WERI-Rb-1 (cell line): ENCODE measurements at regions not wholly inside any gene's neighbourhood (a gene's known extent, or its start where the extent isn't known, plus 50 kb on each side); places are given as distances from the start of the nearest gene placed in this dataset.

Experiments used
- DNase-seq: peaks from one replicate; pipeline ENCODE4 v3.0.0-alpha.2; 2020
- H3K27ac ChIP-seq: fragments of 250-450 bp; sonication (Bioruptor Pico); 2 replicates; pipeline ENCODE4 v1.5.1; 2020; ENCODE audit warnings: mild to moderate bottlenecking, moderate library complexity
- H3K27me3 ChIP-seq: fragments of 250-450 bp; sonication (Bioruptor Pico); 2 replicates; pipeline ENCODE4 v1.5.1; 2021; ENCODE audit warnings: mild to moderate bottlenecking, low read depth, moderate library complexity; ENCODE audit not compliant: insufficient read depth, severe bottlenecking
- H3K36me3 ChIP-seq: fragments of 250-450 bp; sonication (Bioruptor Pico); 2 replicates; pipeline ENCODE4 v1.5.1; 2020; ENCODE audit warnings: mild to moderate bottlenecking, moderate library complexity
- H3K4me3 ChIP-seq: 2 replicates; pipeline ENCODE4 v1.5.1; 2011; ENCODE audit warnings: low read depth, mild to moderate bottlenecking, control low read depth, low read length
- H3K9me3 ChIP-seq: fragments of 250-450 bp; sonication (Bioruptor Pico); 2 replicates; pipeline ENCODE4 v1.5.1; 2021; ENCODE audit warnings: mild to moderate bottlenecking, moderate library complexity; ENCODE audit not compliant: severe bottlenecking
- CTCF ChIP-seq: IDR thresholded peaks from 2 replicates; pipeline ENCODE4 v1.5.1; 2011; ENCODE audit warnings: low read depth, mild to moderate bottlenecking, control low read depth, inconsistent platforms, low read length

- no peak overlapping the region for H3K4me3 ChIP-seq
- no peaks in the 10 kb centered on the region for H3K9me3 ChIP-seq
- no peaks in the 10 kb centered on the region for H3K27me3 ChIP-seq
- no peaks in the 10 kb centered on the region for H3K36me3 ChIP-seq
- no peak for DNase-seq
- no peak for TF ChIP-seq CTCF
- no peak overlapping the region for H3K27ac ChIP-seq
Observed at GRCh38 chr17:79412886-79413390, 197.9 kb downstream of the RBFOX3 start.

DNA sequence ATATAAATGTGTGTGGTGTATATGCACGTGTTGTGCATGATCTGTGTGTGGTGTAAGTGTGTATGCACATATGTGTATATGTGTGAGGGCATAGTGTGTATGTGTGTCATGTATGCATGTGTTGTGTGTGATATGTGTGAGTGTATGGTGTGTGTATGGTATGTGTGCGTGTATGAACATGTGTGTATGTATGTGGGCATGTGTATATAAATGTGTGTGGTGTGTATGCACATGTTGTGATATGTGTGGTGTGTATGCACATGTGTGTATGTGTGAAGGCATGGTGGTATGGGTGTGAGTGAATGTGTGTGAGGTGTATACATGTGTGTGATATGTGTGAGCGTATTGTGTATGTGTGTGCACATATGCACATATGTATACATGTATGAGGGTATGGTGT, 198.7 kb downstream of the RBFOX3 start:
- no peaks in the 10 kb centered on the region for H3K36me3 ChIP-seq
- no peak overlapping the region for H3K4me3 ChIP-seq
- no peaks in the 10 kb centered on the region for H3K9me3 ChIP-seq
- DNase-seq = no peak
- H3K27ac ChIP-seq = no peak overlapping the region
- TF ChIP-seq CTCF = no peak
- H3K27me3 ChIP-seq = no peaks in the 10 kb centered on the region

DNA sequence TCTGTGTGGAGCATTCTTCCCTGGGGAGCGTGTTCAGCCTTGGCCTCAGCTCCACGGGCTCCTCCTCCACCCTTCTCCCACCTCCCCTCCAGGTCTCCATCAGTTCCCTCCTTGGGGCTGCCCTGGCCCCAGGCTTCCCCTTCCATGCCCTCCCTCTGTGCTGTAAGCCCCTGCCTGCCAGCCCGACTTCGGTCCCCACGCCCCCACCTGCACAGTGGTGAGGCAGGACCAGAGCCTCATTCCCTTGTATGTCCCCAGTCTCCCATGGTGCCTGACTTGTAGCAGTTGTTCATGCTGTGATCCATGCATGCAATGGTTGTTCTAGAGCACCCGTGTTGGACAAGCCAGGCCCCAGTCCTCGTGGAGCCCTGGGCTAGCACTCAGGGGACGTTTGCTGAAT, 199.4 kb downstream of the RBFOX3 start:
- H3K36me3 ChIP-seq = 0 out of 2 replicates have a peak, but pooled peaks cover 2% of the 10 kb centered on the region

GRCh38 chr17:79410681-79411080, 200.2 kb downstream of the RBFOX3 start:
- Histone ChIP-seq H3K36me3 (peaks cover 8% of the 10 kb centered on the region; the same call in 1 of the 2 replicates), H3K27ac (no peak overlapping the region), H3K9me3 (peaks cover 3% of the 10 kb centered on the region), H3K27me3 (no peaks in the 10 kb centered on the region), H3K4me3 (no peak overlapping the region)
- TF ChIP-seq CTCF = no peak
- no peak for DNase-seq

More for the DNA sequence above, 199.4 kb downstream of the RBFOX3 start:
- H3K9me3 ChIP-seq = no peaks in the 10 kb centered on the region
- no peak overlapping the region for H3K4me3 ChIP-seq
- no peaks in the 10 kb centered on the region for H3K27me3 ChIP-seq
- no peak overlapping the region for H3K27ac ChIP-seq
- no peak for TF ChIP-seq CTCF
- no peak for DNase-seq

DNA sequence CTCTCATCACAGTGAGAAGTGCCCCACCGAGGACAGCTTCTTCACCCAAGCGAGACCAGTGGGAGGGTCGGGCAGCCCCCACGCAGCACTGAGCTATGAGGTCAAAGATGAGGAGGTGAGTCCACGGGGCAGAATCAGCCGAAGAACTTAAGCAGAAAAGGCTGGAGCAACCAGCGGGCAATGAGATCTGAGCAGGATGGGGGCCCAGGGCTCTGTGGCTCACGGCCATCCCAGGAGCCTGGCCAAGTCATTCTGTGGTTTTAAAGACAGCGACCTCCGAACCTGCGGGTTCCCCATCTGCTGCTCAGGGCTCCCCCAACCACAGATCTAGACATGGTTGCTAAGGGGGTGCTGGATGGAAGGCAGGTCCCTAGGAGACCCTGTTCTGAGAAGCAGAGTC, 202.6 kb downstream of the RBFOX3 start:
- Histone ChIP-seq H3K36me3 (peaks cover 8% of the 10 kb centered on the region; the same call in 1 of the 2 replicates), H3K27ac (no peak overlapping the region), H3K4me3 (no peak overlapping the region), H3K27me3 (no peaks in the 10 kb centered on the region), H3K9me3 (peaks cover 3% of the 10 kb centered on the region)
- DNase-seq = no peak
- no peak for TF ChIP-seq CTCF

- no peak for TF ChIP-seq CTCF
- Histone ChIP-seq H3K36me3 (peaks cover 8% of the 10 kb centered on the region; the same call in 1 of the 2 replicates), H3K9me3 (peaks cover 3% of the 10 kb centered on the region), H3K27ac (no peak overlapping the region), H3K27me3 (no peaks in the 10 kb centered on the region), H3K4me3 (no peak overlapping the region)
- no peak for DNase-seq
Observed at GRCh38 chr17:79407385-79407784, 203.5 kb downstream of the RBFOX3 start.
